Fibroblast of lung (primary cell): ENCODE measurements at regions not wholly inside any gene's neighbourhood (a gene's known extent, or its start where the extent isn't known, plus 50 kb on each side); places are given as distances from the start of the nearest gene placed in this dataset.

Experiments used
- EZH2 ChIP-seq: IDR thresholded peaks from 2 replicates; pipeline ENCODE4 v1.5.1; 2012; ENCODE audit warnings: low read length, control low read depth, mild to moderate bottlenecking; ENCODE audit errors: missing control alignments
- TF ChIP-seq, protein P1 (sequence below), 2 donors: IDR thresholded peaks in 1 of 2; conservative IDR thresholded peaks in 1 of 2; 1 replicate in 1 of 2; 2 replicates in 1 of 2; pipeline ENCODE4 v1.5.1; 2011 to 2012; ENCODE audit warnings: low read length in 2 of 2, control low read depth in 1 of 2, inconsistent platforms in 1 of 2, low read depth in 1 of 2, mild to moderate bottlenecking in 1 of 2

DNA sequence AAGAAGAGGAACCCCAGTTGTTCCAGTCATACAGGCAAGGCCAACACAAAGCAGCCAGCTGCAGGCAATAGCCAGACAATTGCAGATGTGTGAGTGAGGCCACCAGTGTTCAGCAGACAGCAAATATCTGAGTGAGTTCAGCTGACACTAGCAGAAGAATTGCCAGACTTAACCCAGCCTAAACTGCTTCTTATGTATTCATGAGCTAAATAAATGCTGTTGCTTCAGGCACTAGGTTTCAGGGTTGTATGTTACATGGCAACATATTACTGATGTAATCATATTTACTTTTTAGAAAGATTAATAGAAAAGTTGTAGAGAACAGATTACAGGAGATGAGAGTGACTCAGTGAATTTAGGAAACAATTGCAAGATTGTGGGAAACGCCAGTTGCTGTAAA is 129.8 kb upstream of the CHODL start:
- TF ChIP-seq, protein P1, sequence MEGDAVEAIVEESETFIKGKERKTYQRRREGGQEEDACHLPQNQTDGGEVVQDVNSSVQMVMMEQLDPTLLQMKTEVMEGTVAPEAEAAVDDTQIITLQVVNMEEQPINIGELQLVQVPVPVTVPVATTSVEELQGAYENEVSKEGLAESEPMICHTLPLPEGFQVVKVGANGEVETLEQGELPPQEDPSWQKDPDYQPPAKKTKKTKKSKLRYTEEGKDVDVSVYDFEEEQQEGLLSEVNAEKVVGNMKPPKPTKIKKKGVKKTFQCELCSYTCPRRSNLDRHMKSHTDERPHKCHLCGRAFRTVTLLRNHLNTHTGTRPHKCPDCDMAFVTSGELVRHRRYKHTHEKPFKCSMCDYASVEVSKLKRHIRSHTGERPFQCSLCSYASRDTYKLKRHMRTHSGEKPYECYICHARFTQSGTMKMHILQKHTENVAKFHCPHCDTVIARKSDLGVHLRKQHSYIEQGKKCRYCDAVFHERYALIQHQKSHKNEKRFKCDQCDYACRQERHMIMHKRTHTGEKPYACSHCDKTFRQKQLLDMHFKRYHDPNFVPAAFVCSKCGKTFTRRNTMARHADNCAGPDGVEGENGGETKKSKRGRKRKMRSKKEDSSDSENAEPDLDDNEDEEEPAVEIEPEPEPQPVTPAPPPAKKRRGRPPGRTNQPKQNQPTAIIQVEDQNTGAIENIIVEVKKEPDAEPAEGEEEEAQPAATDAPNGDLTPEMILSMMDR (conservative IDR thresholded peaks at IDR 0.05 in 1 of 2, IDR thresholded peaks at IDR 0.05 in 1 of 2; ENCODE audit: low read depth in 1 of 2, low read length in 2 of 2): no peak
- no peak for TF ChIP-seq EZH2
